ENCODE measurements at regions not wholly inside any gene's neighbourhood (a gene's known extent, or its start where the extent isn't known, plus 50 kb on each side); places are given as distances from the start of the nearest gene placed in this dataset.
"Not testable (repeated sequence)": the region's sequence is repeated elsewhere in the genome, so short reads cannot be mapped to it uniquely, and the experiment has no call there.

DNA sequence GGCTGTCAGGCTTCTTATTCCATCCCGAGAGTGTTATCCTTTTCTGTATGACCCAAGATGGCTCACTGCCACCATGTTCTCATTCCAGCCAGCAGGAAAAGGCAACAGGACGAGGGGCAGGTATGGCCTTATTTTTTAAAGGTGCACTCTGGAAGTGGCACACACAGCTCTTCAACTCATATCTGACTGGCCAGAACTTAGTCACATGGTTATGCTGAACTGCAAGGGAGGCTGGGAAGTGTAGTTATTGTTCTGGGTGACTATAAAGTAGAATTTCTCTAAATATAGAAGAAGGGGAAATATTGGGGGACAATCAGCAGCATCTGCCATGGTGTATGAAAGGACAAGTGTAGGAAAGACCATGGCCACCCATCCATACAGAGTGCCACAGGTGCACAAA lies 107.6 kb downstream of the SRGAP2 start:
- H3K9ac ChIP-seq (ENCODE audit: insufficient read depth, low read depth, low read length); ATAC-seq; H3K4me1 ChIP-seq (ENCODE audit: insufficient read depth, low read length); H3K79me2 ChIP-seq (ENCODE audit: insufficient read depth, low read length); H3K36me3 ChIP-seq (replicated peaks in 1 of 2; ENCODE audit: control insufficient read depth in 1 of 2, insufficient read depth in 2 of 2, low read length in 2 of 2); CTCF ChIA-PET (ENCODE audit: low intra/inter-chr PET ratio, low total read pairs); H3K9me3 ChIP-seq (ENCODE audit: low read length); BruUV-seq (replicated peaks); intact Hi-C loops (cut with micrococcal nuclease; ENCODE audit: unreplicated experiment); POLR2A ChIA-PET; in situ Hi-C loops (cut with HindIII; ENCODE audit: extremely low pct_ligation_motif_present, low pct_unique_long_range_greater_than_20kb); H3K4me3 ChIP-seq (replicated peaks in 1 of 3; ENCODE audit: insufficient read depth in 1 of 3, low read depth in 2 of 3, low read length in 3 of 3); H3K4me2 ChIP-seq (ENCODE audit: low read depth, low read length); H3K27ac ChIP-seq (ENCODE audit: extremely low read length, insufficient read depth, low read length); H3K27me3 ChIP-seq (ENCODE audit: control insufficient read depth in 1 of 2, insufficient read depth in 2 of 2, low read length in 2 of 2); H2AFZ ChIP-seq (ENCODE audit: low read length); H4K20me1 ChIP-seq (ENCODE audit: insufficient read depth, low read length); DNase-seq (ENCODE audit: low spot score); FAIRE-seq: not testable (repeated sequence)
- no CpG with 5 or more reads among the region's 2 CpGs for WGBS (ENCODE audit: low lambda C conversion rate)

DNA sequence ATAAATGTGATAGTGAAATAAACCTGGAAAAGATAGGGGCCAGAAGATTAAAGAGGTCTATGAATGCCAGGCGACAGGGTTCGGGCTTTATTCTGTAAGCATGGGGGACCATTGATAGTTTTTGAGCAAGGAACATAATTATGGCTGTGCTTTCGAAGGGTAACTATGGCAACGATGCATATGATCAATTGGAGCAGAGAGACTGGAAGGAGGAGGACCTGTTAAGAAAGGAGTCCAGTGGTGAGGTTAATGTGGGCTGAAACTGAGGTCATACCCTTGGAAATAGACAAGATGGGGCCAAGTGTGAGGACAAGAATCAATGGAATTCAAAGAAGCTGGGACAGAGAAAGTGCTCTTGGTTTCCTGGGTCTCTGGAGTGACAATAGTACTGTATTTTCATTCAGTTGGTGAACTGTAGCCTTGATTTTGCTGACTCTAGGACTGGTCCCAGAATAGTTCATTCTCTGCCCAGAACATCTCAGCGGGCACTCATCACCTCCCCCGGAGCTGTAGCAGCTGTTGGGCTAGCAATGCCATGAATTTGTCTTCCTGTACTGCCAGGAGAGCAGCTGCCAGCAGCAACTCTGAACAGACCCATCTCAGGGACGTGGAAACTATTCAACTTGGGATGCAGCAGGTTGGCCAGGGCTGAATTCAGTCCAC lies 108.4 kb downstream of the SRGAP2 start:
- ATAC-seq; CTCF ChIA-PET (ENCODE audit: low intra/inter-chr PET ratio, low total read pairs); H3K9ac ChIP-seq (ENCODE audit: insufficient read depth, low read depth, low read length); H3K27me3 ChIP-seq (ENCODE audit: control insufficient read depth in 1 of 2, insufficient read depth in 2 of 2, low read length in 2 of 2); in situ Hi-C loops (cut with HindIII; ENCODE audit: extremely low pct_ligation_motif_present, low pct_unique_long_range_greater_than_20kb); POLR2A ChIA-PET; H2AFZ ChIP-seq (ENCODE audit: low read length); BruUV-seq (replicated peaks); H3K4me2 ChIP-seq (ENCODE audit: low read depth, low read length); H3K9me3 ChIP-seq (ENCODE audit: low read length); FAIRE-seq; H3K4me3 ChIP-seq (replicated peaks in 1 of 3; ENCODE audit: insufficient read depth in 1 of 3, low read depth in 2 of 3, low read length in 3 of 3); H3K79me2 ChIP-seq (ENCODE audit: insufficient read depth, low read length); intact Hi-C loops (cut with micrococcal nuclease; ENCODE audit: unreplicated experiment); H3K27ac ChIP-seq (ENCODE audit: extremely low read length, insufficient read depth, low read length); H4K20me1 ChIP-seq (ENCODE audit: insufficient read depth, low read length); DNase-seq (ENCODE audit: low spot score); H3K36me3 ChIP-seq (replicated peaks in 1 of 2; ENCODE audit: control insufficient read depth in 1 of 2, insufficient read depth in 2 of 2, low read length in 2 of 2); H3K4me1 ChIP-seq (ENCODE audit: insufficient read depth, low read length): not testable (repeated sequence)
- WGBS (ENCODE audit: low lambda C conversion rate) = 95% methylated on average over 2 of the region's 7 CpGs

DNA sequence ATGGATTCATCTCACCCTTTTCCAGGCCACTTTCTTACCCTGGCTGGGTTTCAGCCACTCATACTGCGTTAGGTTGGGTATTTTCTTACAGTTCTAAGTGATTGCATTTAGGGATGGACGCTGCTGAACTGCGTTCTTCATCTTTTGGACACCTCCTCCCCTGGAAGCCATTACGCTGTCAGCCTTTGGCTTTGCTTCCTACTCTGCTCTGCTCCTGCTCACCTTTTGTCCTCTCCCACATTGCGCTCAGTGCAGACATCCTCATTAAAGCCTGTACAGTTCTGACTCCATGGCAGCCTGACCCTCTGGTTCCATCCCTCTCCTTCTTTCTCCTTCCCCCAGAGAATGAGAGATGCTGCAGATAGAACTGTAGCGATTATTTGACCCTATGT lies 108.9 kb downstream of the SRGAP2 start:
- H3K36me3 ChIP-seq (replicated peaks in 1 of 2; ENCODE audit: control insufficient read depth in 1 of 2, insufficient read depth in 2 of 2, low read length in 2 of 2); H2AFZ ChIP-seq (ENCODE audit: low read length); H3K4me2 ChIP-seq (ENCODE audit: low read depth, low read length); H3K9me3 ChIP-seq (ENCODE audit: low read length); FAIRE-seq; H3K79me2 ChIP-seq (ENCODE audit: insufficient read depth, low read length); DNase-seq (ENCODE audit: low spot score); H3K27me3 ChIP-seq (ENCODE audit: control insufficient read depth in 1 of 2, insufficient read depth in 2 of 2, low read length in 2 of 2); H3K9ac ChIP-seq (ENCODE audit: insufficient read depth, low read depth, low read length); BruUV-seq (replicated peaks); H3K4me1 ChIP-seq (ENCODE audit: insufficient read depth, low read length); in situ Hi-C loops (cut with HindIII; ENCODE audit: extremely low pct_ligation_motif_present, low pct_unique_long_range_greater_than_20kb); H4K20me1 ChIP-seq (ENCODE audit: insufficient read depth, low read length); ATAC-seq; intact Hi-C loops (cut with micrococcal nuclease; ENCODE audit: unreplicated experiment); CTCF ChIA-PET (ENCODE audit: low intra/inter-chr PET ratio, low total read pairs); POLR2A ChIA-PET; H3K4me3 ChIP-seq (replicated peaks in 1 of 3; ENCODE audit: insufficient read depth in 1 of 3, low read depth in 2 of 3, low read length in 3 of 3); H3K27ac ChIP-seq (ENCODE audit: extremely low read length, insufficient read depth, low read length): not testable (repeated sequence)
- WGBS (ENCODE audit: low lambda C conversion rate) = 97% methylated on average over 6 of the region's 6 CpGs

DNA sequence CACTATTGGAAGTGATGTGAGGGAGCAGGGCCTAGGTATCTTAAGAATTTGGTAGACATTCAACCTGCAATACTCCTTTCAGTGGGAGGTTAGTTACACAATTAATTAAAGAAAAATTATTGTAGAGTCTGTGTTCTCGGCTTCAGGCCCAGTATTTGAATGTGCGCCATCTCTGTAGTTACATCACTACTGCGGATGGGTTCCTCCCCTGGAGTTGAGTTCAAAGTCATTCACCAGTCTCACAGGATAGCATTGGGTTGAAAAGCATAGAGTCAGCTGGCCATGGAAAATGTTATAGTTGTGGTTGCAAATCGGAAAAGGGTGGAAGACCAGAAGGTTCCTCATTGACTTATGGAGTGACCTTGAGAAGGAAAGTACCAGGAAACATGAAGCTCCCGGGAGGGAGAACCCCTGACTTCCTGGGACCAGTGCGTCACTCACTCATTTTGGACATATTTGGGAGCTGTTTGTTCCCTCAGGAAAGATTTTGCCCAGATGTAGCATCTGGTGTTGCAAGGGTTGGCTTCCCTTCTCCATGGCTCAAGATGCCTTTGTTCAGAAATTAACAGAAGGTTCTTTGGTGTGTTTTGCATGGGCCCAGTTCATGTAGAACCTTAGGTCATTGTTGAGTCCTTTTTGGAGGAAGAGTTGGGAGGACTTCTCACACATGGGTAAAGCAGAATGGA lies 111.8 kb downstream of the SRGAP2 start:
- FAIRE-seq; H3K4me3 ChIP-seq (replicated peaks in 1 of 3; ENCODE audit: insufficient read depth in 1 of 3, low read depth in 2 of 3, low read length in 3 of 3); H3K9me3 ChIP-seq (ENCODE audit: low read length); H3K4me1 ChIP-seq (ENCODE audit: insufficient read depth, low read length); H3K27ac ChIP-seq (ENCODE audit: extremely low read length, insufficient read depth, low read length); H3K9ac ChIP-seq (ENCODE audit: insufficient read depth, low read depth, low read length); H4K20me1 ChIP-seq (ENCODE audit: insufficient read depth, low read length); H3K36me3 ChIP-seq (replicated peaks in 1 of 2; ENCODE audit: control insufficient read depth in 1 of 2, insufficient read depth in 2 of 2, low read length in 2 of 2); H3K79me2 ChIP-seq (ENCODE audit: insufficient read depth, low read length); DNase-seq (ENCODE audit: low spot score); POLR2A ChIA-PET; in situ Hi-C loops (cut with HindIII; ENCODE audit: extremely low pct_ligation_motif_present, low pct_unique_long_range_greater_than_20kb); H2AFZ ChIP-seq (ENCODE audit: low read length); H3K4me2 ChIP-seq (ENCODE audit: low read depth, low read length); CTCF ChIA-PET (ENCODE audit: low intra/inter-chr PET ratio, low total read pairs); intact Hi-C loops (cut with micrococcal nuclease; ENCODE audit: unreplicated experiment); BruUV-seq (replicated peaks); ATAC-seq; H3K27me3 ChIP-seq (ENCODE audit: control insufficient read depth in 1 of 2, insufficient read depth in 2 of 2, low read length in 2 of 2): not testable (repeated sequence)
- no CpG with 5 or more reads among the region's 6 CpGs for WGBS (ENCODE audit: low lambda C conversion rate)

Data from HepG2 (cell line).